Skeletal muscle satellite cell (primary cell): ENCODE measurements at regions not wholly inside any gene's neighbourhood (a gene's known extent, or its start where the extent isn't known, plus 50 kb on each side); places are given as distances from the start of the nearest gene placed in this dataset.

Experiments
- H3K27me3 ChIP-seq: 2 replicates; pipeline ENCODE4 v1.7.0; 2013; ENCODE audit warnings: low read length; ENCODE audit not compliant: control insufficient read depth, insufficient read depth
- H3K36me3 ChIP-seq: 2 replicates; pipeline ENCODE4 v1.7.0; 2013; ENCODE audit warnings: mild to moderate bottlenecking, control low read depth, low read length; ENCODE audit not compliant: insufficient read depth
- H3K4me1 ChIP-seq: 2 replicates; pipeline ENCODE4 v1.7.0; 2013; ENCODE audit warnings: low read length; ENCODE audit not compliant: control insufficient read depth, insufficient read depth
- H3K4me2 ChIP-seq: 2 replicates; pipeline ENCODE4 v1.7.0; 2013; ENCODE audit warnings: mild to moderate bottlenecking, low read length
- H3K4me3 ChIP-seq: 2 replicates; pipeline ENCODE4 v1.7.0; 2013; ENCODE audit warnings: low read length
- H3K9ac ChIP-seq: 2 replicates; pipeline ENCODE4 v1.7.0; 2013; ENCODE audit warnings: mild to moderate bottlenecking, low read depth, low read length, moderate library complexity
- H3K9me3 ChIP-seq: replicated peaks from 2 replicates; pipeline ENCODE4 v1.7.0; 2013; ENCODE audit warnings: mild to moderate bottlenecking, control low read depth, low read length

DNA sequence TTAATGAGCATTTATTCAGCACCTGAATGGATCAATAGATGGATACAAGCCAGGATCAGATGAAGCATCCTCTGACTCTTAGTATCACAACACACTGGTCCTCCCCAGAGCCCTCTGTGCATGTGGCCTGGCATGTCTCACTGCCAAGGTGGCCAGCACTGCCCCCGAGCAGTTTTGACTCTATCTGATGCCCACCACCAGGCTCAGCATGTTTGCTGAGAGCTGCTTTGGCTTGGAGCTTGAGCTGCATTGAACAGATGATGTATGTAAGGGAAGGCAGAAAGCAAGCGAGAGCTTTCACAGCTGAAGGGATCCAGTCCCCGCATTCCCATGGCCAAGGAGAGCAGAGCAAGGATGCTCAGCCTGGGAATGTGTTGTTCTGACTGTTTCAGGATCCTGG, 320.3 kb downstream of the BUD13 start:
- H3K4me1 ChIP-seq: no peaks in the 10 kb centered on the region
- no peak overlapping the region for H3K4me2 ChIP-seq
- peaks cover 5% of the 10 kb centered on the region for H3K9me3 ChIP-seq
- no peaks in the 10 kb centered on the region for H3K27me3 ChIP-seq
- no peaks in the 10 kb centered on the region for H3K36me3 ChIP-seq
- H3K4me3 ChIP-seq: no peak overlapping the region
- H3K9ac ChIP-seq: no peak overlapping the region

DNA sequence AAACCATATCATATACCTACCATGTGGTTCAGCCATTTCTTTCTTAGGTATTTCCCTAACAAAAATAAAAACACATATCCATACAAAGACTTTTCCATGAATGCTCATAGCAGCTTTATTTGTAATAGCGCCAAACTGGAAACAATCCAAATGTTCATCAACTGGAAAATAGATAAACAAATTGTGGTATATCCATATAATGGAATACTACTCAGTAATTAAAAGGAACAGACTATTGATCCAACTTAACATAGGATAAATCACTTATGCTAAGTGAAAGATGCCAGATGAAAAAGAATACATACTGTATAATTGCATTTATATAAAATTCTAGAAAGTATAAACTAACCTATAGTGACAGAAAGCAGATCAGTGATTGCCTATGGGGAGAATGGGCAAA, 323.3 kb downstream of the BUD13 start:
- Histone ChIP-seq H3K36me3 (no peaks in the 10 kb centered on the region), H3K27me3 (no peaks in the 10 kb centered on the region), H3K4me1 (no peaks in the 10 kb centered on the region), H3K4me3 (no peak overlapping the region), H3K9me3 (peaks cover 5% of the 10 kb centered on the region), H3K4me2 (no peak overlapping the region), H3K9ac (no peak overlapping the region)

DNA sequence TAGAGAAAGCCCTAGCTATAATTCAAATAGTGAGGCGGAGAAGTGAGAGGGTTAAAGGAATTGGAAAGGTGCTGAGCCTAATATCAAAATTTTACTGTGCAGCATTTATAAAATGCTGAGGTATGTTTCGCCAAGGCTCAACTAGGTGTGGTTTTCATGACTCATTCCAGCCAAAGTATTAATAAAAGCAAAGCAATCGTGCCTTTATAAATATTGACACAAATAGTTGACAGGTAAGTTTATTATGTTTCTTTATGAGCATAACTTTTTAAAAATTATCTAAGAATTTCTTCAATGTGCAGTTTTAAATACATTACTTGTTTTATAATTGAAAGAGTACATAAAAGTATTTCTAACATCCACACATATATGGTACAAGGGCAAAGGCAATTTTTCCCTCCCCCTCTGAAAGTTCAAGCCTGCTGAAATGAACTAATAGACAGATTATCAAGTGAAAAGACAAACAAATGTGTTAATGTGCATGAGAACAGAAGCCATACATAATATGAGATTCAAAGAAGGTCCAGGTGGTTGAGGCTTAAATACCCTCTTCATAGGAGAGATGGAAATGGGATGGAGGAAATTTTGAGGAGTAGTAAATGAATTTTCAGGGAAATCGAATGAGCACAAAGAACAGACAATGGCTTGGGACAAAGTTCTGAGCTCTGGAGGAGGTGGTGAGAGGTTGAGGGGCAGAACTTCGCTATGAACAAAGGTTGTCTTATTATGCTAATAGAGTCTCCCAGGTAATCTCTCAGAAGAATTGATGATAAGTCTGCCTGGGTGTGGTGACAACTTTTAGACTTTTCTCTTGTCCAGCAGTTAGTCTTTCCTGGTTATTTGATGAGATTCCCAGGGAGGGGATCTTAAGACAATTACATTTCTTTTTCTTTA, 326.5 kb downstream of the BUD13 start:
- no peaks in the 10 kb centered on the region for H3K9me3 ChIP-seq
- no peak overlapping the region for H3K4me3 ChIP-seq
- no peaks in the 10 kb centered on the region for H3K4me1 ChIP-seq
- H3K27me3 ChIP-seq: no peaks in the 10 kb centered on the region
- H3K36me3 ChIP-seq: no peaks in the 10 kb centered on the region
- H3K9ac ChIP-seq: no peak overlapping the region
- H3K4me2 ChIP-seq: no peak overlapping the region

DNA sequence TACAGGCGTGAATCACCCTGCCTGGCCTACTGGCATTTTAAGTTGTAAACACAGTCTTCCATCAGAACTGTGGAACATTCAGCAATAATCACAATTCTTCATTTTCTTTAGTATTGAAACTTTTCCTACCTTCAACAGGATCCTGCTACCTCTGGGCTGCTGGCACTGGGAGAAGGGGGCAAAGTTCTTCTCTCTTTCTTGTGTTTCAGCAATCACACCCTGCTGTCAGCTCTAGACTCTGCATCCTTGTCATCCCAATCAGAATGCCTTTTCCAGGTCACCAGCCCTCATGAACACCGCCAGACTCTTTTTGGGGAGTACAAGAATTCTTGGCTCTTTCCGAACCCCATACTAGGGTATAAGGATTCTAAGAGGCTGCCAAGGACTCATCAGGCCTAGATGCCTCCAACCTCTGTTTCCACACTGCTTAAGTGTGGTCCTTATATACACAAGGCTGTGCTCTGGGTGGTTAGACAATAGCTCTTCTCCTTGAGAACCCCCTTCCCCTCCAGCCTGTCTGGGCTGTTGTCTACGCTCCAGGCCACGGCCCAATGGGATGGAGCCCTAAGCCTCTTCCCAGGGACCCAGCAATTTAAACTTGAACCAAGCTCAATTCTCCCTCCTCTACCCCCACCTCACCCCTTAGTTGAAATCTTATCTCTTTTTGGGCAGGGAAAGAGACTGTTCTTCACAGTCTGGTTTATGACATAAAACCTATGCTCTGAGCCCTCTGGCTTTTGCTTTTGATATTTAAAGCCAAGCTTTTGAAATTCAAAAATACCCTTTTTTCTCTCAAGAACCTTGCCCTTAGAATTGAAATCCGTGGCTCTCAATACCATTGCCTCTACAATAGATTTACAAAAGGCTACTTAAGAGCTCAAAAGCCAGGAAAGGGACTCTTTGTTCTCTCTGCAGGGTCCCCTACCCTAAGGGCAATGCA, 327.4 kb downstream of the BUD13 start:
- no peaks in the 10 kb centered on the region for H3K27me3 ChIP-seq
- no peaks in the 10 kb centered on the region for H3K36me3 ChIP-seq
- H3K9me3 ChIP-seq: no peaks in the 10 kb centered on the region
- H3K4me1 ChIP-seq: no peaks in the 10 kb centered on the region
- H3K9ac ChIP-seq: no peak overlapping the region
- no peak overlapping the region for H3K4me3 ChIP-seq
- H3K4me2 ChIP-seq: no peak overlapping the region

DNA sequence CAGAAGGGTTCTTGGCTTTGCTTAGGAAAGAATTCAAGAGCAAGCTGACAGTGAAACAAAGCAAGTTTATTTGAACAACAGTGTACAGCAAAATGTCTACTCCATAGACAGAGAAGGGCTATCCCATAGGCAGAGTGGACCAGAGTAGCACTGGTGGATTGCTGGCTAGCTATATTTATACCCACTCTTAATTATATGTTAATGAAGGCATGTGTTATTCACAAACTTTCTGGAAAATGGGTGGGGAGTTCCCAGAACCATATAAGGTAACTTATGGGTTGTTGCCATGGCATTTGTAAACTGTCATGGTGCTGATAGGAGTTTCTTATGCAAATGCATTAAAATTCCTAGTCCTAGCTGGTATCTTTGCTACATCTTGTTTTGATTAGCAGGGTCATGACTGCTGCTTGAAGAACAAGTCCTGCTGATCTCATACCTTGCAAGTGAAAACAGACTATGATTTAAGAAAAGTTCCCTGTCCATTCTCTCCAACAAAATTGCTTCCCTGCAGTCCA, 330.5 kb downstream of the BUD13 start:
- Histone ChIP-seq H3K4me1 (no peaks in the 10 kb centered on the region), H3K4me2 (no peak overlapping the region), H3K9ac (no peak overlapping the region), H3K27me3 (no peaks in the 10 kb centered on the region), H3K4me3 (no peak overlapping the region), H3K9me3 (no peaks in the 10 kb centered on the region), H3K36me3 (no peaks in the 10 kb centered on the region)

DNA sequence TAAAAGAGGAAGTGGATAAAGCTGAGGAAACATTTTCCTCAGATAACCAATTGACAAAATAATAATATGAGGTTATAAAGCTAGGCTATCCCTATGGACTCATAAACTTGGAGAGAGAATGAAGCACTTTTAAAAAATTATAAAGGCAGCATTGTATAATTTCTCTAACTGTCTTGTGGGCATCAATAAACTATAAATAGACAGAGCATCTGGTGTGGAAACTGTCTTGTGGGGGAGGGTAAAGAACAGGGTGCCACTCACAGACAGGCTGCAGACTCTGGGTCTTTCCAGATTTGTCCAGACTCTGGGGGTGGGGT, 333.5 kb downstream of the BUD13 start:
- Histone ChIP-seq H3K4me1 (no peaks in the 10 kb centered on the region), H3K9ac (no peak overlapping the region), H3K4me3 (no peak overlapping the region), H3K36me3 (no peaks in the 10 kb centered on the region), H3K9me3 (no peaks in the 10 kb centered on the region), H3K4me2 (no peak overlapping the region), H3K27me3 (no peaks in the 10 kb centered on the region)

DNA sequence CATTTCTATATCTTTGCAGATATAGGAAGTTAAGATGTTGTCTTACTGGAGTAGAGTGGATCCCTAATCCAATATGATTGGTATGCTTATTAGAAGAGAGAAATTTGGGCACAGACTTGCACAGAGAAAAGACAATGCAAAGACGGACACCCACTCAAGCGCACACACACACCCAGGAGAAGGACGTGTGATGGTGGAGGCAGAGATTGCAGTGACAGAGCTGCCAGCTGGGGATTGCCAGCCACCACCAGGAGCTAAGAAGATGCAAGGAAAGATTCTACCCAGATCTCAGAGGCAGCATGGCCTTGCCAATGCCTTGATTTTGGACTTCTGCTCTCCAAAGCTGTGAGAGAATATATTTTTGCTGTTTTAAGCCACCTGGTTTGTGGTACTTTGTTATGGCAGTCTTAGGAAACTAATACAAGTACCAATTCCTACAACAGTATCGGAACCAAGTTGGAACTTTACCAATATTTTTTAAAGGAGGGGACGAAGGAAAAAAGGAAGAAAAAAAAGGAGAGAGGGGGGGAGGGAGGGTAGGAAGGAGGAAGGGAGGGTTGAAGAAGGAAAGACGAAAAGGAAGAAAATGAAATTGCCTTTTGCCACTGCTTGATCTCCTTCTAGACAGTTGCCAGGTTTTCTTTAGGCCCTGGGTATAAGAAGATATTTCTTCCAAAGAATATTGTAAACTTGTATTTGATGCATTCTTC, 334.0 kb downstream of the BUD13 start:
- Histone ChIP-seq H3K4me1 (no peaks in the 10 kb centered on the region), H3K9ac (no peak overlapping the region), H3K4me2 (no peak overlapping the region), H3K4me3 (no peak overlapping the region), H3K27me3 (no peaks in the 10 kb centered on the region), H3K36me3 (no peaks in the 10 kb centered on the region), H3K9me3 (no peaks in the 10 kb centered on the region)

DNA sequence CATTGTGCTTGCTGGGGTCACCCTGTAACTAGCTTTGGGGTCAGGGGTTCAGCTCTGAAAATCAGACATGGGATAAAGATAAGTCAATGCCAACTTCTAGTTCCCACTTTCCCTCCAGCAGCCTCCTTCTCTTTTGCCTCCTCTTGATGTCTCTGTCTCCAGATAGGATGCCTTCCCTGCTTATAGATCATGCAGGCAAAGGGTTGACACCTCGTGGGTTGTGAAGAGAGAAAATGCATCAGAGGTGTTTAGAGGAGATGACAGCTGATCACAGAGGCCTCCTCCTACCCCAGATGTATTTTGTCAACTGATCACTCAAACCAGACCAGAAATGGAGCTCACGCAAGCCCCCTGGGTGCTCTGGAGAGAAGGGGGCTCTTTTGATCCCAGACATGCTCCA, 337.8 kb downstream of the BUD13 start:
- H3K9me3 ChIP-seq: no peaks in the 10 kb centered on the region
- H3K27me3 ChIP-seq: no peaks in the 10 kb centered on the region
- no peak overlapping the region for H3K4me3 ChIP-seq
- H3K36me3 ChIP-seq: no peaks in the 10 kb centered on the region
- H3K4me1 ChIP-seq: no peaks in the 10 kb centered on the region
- no peak overlapping the region for H3K4me2 ChIP-seq
- no peak overlapping the region for H3K9ac ChIP-seq

DNA sequence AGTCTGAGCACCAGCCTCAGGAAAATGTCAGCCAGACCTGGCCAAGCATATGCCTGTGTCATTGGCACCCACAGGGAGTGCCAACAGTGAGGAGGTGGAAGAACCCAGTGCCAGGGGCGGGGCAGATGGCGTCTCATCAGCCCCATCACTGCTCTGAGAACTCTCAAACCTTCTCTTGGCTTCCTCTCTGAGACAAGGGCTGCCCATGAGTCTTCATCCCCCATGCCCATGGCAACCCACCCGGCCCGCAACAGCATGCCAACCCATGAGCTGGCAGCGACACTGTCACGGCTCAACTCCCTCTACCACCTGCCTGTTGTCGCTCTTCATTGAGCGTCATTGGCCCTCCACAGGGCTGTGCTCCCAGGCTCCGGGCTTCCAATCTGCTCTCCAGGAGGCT, 340.5 kb downstream of the BUD13 start:
- no peaks in the 10 kb centered on the region for H3K4me1 ChIP-seq
- no peaks in the 10 kb centered on the region for H3K9me3 ChIP-seq
- no peak overlapping the region for H3K4me2 ChIP-seq
- no peaks in the 10 kb centered on the region for H3K36me3 ChIP-seq
- no peak overlapping the region for H3K4me3 ChIP-seq
- no peaks in the 10 kb centered on the region for H3K27me3 ChIP-seq
- no peak overlapping the region for H3K9ac ChIP-seq

DNA sequence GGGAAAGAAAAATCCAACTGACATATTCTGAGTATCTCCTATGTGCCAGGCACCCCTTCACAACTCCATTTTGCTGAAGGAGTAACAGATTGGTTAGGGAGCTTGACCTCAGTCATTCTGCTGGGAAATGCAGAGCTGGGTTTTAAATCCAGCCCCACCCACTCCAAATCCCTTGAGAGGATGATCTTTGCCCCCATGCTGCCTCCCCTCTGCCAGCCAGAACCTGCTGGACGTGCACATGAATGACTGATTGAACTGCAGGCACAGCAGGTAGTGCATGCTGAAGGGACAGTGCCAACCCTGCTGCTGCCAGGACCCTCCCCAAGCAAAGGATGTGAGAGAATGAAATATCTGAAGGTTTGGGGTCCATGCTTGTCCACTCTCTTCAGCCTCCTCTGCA, 340.9 kb downstream of the BUD13 start:
- Histone ChIP-seq H3K27me3 (no peaks in the 10 kb centered on the region), H3K9me3 (no peaks in the 10 kb centered on the region), H3K4me2 (no peak overlapping the region), H3K36me3 (no peaks in the 10 kb centered on the region), H3K4me1 (no peaks in the 10 kb centered on the region), H3K9ac (no peak overlapping the region), H3K4me3 (no peak overlapping the region)

DNA sequence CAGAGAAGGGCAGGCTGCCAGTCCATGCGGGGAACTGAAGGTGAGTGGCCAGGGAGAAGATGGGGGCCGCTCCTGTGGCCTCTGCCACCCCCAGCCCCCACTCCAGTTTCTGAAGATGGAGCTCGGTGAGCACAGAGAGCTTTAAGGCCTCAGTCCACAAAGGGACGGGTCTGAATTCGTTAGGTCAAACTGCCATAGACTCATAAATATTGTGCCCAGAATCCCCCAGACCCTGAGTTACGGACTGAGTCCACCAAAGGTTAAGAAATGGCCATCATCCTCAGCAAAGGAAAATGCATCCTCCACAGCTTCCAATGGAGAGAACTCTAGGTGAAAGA, 344.2 kb downstream of the BUD13 start:
- no peak overlapping the region for H3K4me2 ChIP-seq
- H3K4me1 ChIP-seq: no peaks in the 10 kb centered on the region
- H3K9me3 ChIP-seq: no peaks in the 10 kb centered on the region
- H3K36me3 ChIP-seq: no peaks in the 10 kb centered on the region
- no peaks in the 10 kb centered on the region for H3K27me3 ChIP-seq
- no peak overlapping the region for H3K9ac ChIP-seq
- no peak overlapping the region for H3K4me3 ChIP-seq
